ENCODE measurements at regions not wholly inside any gene's neighbourhood (a gene's known extent, or its start where the extent isn't known, plus 50 kb on each side); places are given as distances from the start of the nearest gene placed in this dataset.

DNA sequence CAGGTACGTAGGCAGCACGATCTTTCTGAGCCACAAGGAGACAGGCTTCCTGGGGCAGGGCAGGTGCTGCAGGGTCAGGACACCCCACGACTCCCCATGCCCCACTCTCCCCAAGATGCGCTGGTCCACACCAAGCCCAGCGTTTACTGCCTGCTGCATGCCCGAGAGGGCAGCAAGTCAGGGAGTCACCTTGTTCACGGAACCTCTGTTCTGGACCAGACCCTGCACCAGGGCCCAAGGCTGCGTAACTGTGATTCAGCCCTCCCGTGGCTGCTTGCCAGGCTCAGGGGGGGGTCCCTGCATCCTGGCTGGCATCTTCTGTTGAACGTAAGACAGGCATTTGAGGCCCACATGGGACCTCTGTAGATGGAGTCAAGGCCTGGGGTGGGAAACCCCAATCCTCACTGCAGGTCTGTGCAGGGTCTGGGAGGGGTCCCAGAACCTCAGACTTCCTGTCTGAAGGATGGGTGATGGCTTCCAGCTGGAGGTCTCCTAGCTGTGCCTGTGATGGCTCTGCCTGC, 228.6 kb upstream of the RTL1 start:
- DNase-seq (ENCODE audit: low read depth) = no peak

DNA sequence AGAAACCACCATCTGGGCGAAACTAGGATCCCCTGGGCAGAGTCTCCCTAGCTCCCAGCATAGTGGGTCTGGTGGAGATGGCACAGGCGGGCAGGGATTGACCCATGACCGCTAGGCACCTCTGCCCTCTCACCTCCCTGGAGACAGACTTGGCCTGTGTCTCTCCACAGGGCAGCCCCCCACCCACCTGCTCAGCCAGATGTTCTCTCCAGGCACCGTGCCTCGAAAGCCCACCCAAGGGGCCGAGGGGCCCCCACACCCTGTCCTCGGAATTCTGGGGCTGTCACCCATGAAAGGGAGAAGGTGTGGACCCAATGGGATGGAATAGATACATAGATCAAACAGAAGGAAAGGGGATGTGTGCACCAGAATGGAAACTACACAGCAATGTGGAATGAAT, 229.1 kb upstream of the RTL1 start:
- DNase-seq (ENCODE audit: low read depth) = no peak

DNA sequence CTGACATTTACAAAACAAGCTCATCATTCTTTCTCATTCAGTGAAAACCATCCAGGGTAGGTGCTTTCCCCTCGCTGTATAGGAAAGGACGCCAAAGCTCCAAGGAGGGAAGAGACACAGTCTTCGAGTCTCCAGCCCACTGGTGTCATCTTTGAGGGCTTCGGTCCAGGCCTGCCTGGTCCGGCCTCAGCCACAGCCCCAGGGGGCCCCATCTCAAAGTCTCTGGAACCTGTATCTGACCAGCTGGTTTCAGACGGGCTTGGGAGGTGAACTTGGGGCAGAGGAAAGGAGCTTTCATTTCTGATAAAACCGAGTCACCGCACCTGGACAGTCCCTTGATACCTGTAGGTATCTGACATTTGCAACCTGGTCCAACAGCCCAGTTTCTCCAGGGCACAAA, 229.5 kb upstream of the RTL1 start:
- DNase-seq (ENCODE audit: low read depth) = no peak

DNA sequence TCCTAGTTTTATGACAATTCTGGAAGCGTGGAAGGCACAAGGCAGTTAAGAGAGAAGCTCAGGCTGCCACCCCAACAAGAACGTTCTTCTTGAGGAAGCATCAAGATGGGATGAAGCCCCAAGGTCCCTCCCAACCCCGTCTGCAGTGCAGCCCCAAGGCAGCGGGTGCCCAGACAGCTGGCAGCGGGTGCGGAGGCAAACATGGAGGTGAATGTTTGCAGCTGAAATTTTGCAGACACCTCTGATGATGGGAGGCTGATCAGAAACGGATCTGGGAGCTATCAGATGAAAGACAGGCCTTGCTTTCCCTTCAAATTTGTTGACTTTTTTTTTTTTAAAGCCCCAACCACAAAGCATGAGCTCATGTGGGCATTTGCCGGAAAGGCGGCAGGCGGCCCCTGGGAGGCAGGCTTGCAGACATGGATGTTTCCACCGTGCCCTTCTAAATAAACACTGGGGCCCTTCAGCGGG, 230.7 kb upstream of the RTL1 start:
- DNase-seq (ENCODE audit: low read depth) = no peak

DNA sequence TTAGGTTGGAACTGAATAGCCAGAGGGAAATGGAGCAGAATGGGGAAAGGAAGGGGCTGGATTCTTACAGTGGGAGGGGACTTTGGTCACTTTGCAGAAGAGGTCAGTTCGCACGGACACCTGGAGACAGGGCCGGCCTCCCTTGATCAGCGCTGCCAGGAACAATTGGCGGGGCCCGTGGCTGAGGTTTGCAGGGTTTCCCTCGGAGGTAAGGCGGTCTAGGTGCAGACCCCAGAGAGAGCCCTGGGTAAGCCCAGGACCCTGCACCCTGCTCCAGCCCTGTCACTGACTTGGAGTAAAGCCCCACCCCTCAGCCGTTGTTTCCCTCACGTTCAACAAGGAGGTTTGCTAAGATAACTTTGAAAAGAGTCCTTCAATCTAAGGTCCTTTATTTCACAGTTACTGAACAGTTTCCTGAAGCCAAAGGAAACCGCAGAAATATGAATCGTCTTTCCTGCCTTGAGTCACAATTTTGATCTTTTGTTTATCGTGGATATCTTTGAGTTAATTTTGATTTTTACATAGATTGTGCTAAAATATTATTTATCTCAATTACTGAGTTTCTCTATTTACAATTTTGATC, 231.4 kb upstream of the RTL1 start:
- DNase-seq (ENCODE audit: low read depth) = no peak

DNA sequence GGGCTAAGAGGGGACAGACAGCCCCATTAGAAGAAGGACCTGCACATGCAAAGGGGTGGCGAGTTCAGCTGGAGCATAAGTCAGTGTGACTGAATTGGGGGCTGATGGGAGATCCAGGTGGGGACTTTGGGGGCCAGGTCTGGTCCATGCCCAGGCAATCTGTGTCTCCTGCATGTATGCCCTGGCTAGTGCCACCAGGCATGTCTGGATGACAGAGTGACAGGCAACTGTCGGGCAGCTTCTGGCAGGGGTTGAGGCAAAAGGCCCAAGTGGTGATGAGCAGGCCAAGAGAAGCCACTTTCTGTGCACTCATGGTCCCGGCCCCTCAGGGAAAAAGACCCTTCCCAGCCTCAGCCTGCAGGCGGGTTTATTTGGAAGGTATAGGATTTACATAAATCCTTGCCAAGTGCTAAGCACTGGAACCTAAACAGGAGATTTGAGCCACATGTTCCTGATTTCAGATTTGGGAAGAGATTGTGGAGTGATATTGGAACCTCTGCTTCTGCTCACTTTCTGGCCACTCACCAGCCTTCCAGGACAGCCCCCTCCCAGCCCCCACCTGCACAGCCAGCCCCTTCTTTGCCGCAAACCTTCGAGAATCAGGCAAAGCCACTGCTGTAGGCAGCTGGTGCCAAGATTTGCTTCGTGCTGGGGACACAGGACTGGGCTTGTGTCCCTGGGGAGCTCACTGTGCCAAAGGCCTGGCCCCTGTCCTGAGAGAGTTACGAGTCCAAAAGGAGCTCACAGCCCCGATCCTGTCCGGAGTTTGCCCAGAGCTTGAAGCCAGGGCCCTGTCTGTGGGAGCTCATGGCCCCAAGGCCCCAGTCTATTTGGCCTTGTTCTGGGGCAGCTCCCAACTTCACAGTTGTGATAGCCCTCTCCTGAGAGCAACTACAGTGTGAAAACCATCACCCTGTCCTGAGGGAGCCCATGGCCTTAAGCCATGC, 232.5 kb upstream of the RTL1 start:
- DNase-seq (ENCODE audit: low read depth) = no peak

DNA sequence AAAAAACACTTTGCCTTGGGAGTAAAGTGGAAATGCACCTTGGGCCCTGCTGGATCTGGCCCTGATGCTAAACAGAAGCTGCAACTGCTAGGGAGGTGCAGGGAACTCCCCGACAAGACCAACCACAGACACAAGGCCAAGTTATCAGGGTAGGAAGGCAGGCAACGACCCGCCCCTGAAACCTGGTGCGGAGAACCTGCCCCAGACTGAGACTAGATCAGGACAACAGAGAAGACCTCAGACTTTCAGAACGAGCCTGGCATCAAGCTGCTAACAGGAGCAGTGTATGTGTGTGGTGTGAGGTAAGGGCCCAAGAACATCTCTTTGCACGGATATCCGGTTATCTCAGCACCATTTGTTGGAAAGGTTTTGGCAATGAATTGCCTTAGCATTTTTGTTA, 233.7 kb upstream of the RTL1 start:
- no peak for DNase-seq (ENCODE audit: low read depth)

DNA sequence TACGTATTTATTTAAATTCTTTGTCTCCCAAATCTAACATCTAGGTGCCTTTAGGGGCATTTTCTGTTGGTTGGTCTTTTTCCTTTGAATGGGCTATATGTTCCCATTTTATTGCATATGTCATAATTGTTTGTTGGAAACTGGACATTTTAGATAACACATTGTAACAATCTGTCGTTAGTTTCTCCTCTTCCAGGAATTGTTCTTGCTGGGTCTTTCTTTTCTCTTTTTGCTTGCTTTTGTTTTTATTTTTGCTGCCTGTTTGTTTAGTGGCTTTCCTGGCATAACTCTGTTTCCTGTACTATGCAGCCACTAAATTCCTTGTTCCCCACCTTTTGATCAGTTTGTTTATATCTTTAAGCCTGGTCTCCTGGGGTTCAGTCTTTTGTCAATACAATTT, 244.3 kb upstream of the RTL1 start:
- no peak for DNase-seq (ENCODE audit: low read depth)

DNA sequence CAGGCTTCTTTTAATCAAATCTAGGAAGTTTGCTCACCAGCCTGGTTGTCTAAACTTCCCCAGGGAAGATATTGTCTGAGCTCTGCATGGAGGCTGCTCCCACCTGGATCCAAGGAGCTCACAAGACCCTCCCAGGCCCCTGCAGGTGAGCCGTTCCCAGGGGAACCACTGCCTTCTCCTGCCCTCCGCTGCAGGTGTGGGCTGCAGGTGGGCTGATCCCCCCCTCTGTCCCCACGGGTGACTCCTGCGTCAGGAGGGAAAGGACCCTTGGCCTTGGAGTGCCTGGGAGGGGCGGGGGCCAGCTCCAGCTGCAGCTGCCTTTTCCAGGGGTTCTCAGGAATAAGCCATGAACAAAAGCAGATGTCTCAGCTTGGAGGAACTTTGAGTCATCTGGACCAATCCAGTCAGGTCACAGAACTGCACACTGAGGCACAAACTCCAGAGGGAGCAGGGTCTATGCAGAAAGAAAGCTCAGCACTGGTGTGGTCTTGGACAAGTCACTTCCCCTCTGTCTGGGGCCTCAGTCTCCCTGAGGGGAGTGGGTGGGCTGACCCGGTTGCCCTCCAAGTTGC, 246.6 kb upstream of the RTL1 start:
- no peak for DNase-seq (ENCODE audit: low read depth)

DNA sequence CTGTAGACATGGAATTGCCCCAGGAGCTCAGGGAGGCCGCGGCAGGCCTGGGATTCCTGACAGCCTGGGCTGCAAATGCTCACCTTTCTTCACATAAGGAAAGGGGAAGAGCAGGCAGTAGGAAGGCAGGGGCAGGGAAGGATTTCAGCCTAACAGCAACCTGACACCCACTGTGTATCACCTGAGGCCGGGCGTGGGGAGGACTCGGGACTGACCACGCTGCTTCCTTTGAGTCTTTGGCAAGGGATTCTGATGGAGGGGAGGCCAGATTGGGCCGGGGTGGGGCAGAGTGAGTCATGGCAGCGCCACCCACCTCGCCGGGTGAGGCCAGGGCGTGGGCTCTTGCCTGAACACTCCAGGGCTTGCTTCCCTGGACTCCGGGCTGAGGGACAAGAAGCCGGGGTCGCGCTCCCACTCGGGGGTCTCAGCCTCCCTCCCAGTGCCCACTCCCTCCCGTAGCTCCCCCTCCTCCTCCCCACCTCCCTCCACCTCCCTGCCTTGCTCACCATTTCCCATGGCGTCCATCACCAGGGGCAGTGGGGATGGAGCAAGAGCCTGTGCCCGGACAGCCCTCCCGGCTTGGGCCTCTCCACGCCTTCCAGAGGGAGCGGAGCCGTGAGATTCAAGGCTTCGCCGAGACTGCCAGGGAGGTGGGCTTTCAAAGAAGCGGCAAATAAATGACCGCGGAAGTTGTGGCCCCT, 247.9 kb upstream of the RTL1 start:
- DNase-seq (ENCODE audit: low read depth) = no peak

DNA sequence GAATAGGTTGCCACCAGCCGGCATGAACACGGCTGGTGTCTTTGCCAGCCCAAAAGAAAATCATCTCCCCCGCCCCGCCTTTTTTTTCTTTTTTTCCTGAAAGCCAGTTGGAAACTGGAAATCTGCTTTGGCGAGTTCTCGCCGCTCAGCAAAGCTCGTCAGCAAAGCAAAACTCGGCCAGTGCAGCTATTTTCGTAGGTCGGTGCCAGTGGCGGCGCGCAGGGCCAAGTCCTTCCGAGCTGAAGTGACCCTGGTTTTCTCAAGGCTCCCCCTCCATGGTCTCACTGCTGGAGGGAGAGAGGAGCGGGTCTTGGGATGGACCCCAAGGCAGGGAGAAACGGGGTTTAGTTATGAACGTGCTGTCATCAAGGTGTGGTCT, 248.4 kb upstream of the RTL1 start:
- no peak for DNase-seq (ENCODE audit: low read depth)

DNA sequence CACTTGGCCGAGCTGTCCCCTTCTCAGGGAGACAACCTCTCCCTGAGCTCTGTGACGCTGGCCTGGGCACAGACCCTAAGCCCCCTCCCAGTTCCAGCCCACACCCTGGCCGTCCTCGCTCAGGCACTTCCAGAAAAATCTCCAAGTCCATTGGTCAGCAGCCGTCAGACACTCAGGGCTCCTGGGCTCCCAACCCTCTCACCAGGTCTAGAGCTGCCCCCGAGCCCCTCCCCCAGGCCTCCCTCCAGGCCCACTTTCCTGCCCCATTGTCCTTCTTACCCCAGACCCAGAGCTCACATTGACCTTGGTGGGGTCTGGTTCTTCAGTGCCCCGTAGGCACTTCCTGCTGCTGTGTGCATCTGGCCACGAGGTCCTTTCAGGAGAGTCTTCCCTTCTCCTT, 249.3 kb upstream of the RTL1 start:
- DNase-seq (ENCODE audit: low read depth) = no peak

DNA sequence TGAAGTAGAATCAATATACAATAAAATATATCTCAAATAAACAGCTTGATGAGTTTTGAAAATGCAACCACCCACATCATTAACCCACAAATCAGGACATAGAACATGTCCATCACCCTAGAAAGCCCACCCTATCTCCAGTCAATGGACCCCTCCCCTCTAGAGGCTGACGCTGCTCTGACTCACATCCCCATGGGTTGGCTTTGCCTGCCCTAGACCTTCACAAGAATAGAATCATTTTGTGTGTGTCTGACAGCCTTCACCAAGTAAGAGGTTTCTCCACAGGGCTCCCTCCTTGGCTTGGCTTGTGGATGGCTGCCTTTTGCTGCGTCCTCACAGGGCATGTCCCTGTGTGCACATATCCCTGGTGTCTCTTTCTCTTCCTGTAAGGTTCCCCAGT, 250.2 kb upstream of the RTL1 start:
- no peak for DNase-seq (ENCODE audit: low read depth)

DNA sequence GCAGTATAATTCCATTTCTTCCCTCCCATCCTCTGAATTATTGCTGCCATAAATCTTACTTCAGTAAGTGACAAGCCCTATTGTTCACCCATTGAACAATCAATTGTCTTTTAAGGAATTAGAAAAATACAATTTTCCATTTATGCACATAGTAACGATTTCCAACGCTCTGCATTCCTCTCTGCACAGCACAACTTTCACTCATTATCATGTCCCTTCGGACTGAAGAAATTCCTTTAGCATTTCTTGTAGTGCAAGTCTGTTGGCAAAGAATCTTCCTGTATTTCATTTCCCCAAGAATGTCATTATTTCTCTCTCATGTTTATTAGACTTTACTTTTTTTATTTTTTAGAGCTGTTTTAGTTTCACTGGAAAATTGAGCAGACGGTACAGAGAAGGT, 252.1 kb upstream of the RTL1 start:
- DNase-seq (ENCODE audit: low read depth) = no peak

DNA sequence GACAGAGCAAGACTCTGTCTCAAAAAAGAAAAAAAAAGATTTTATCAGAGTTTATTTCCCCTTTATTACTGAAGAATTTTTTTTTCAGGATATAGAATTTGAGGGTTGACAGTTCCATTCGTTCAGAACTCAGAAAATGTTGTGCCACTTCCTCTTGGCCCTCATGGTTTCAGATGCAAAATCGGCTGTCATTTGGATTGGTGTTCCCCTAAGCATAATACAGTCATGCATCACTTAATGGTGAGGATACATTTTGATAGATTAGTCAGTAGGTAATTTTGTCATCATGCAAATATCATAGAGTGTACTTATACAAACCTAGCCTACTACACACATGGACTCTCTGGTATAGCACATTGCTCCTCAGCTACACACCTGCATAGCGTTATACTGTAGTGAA, 263.9 kb upstream of the RTL1 start:
- DNase-seq (ENCODE audit: low read depth) = no peak

DNA sequence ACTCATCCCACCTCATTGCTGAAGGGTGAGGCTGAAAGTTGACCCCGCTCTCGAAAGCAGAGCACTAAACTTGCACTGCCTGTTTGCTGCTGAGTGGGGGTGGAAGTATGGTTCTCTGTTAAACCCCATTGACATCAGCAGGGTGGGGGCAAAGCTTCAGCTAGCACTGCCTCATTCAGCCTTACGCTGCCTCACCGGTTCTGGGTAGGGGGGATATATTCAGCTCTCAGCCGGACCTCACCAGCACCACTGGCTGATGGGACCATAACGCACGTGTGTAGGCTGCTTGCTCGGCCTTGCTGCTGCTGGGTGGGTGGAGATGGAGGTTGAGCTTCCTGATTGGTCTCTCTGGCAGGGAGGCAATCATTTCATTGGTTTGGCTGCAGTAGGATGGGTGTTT, 265.7 kb upstream of the RTL1 start:
- no peak for DNase-seq (ENCODE audit: low read depth)

DNA sequence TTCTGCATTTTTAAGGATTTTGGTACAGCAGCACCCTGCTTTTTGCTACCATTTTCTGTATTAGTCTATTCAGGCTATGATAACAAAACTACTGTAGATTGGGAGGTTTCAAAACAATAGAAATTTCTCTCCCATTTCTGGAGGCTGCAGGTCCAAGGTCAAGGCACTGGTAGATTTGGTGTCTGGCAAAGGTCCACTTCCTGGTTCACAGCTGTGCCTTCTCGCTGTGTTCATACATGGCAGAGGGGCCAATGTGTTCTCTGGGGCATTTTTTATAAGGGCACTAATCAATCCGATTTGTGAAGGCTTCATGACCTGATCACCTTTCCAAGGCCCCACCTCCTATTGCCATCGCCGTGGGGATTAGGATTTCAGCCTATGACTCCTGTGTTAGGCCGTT, 268.1 kb upstream of the RTL1 start:
- DNase-seq (ENCODE audit: low read depth) = no peak

DNA sequence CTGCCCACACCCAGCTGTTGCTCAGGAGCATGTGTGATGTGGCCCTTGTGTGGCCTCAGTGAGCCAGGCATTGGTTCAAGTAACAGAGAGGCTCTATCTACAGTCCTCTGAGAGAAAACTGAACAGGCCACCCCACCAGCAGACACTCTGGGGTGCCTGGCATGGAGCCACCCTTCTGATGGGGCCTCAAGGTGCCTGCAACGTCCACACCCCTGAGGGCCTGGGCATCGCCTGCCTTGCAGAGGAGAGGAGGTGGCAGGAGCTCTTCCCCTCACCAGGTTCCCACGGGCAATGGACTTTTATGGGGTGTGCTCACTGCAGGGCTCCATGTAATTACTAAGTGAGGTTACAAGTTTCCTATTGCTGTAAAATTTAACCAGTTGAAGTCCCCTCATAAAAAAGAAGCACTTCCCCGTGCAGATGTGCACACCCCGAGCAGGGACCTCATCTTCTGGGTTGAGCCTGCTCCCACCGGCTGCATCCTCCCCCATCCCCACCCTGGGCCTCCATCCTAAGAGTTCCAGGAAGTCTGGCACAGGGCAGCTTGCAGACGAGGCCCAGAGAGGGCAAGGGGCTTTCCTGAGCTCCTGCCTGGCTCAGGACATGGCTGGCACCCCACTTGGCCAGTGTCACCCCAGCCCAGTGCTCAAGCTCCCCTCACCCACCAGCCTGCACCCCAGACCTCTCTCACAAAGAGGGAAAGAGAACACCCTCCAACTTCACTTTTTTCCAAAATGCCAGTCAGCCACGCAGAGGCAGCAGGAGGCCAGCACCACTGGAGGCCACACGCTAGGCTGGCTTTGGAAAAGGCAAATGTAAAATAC, 270.4 kb upstream of the RTL1 start:
- no peak for DNase-seq (ENCODE audit: low read depth)

DNA sequence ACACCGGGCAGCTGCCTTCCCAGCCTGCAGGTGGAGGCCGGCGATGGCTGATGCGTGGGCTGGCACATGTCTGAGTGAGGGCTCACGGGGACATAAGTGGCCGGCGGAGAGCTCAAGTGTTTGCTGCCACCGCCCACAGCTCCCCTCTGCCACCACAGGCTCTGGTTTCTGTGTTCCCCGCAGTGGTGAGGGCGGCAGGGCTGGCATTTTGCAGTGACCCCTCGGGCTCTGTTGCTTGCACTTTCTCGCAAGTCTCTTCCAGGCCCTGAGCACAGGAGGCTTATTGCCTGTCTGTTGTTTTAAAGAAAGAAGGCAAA, 271.0 kb upstream of the RTL1 start:
- DNase-seq (ENCODE audit: low read depth) = no peak

DNA sequence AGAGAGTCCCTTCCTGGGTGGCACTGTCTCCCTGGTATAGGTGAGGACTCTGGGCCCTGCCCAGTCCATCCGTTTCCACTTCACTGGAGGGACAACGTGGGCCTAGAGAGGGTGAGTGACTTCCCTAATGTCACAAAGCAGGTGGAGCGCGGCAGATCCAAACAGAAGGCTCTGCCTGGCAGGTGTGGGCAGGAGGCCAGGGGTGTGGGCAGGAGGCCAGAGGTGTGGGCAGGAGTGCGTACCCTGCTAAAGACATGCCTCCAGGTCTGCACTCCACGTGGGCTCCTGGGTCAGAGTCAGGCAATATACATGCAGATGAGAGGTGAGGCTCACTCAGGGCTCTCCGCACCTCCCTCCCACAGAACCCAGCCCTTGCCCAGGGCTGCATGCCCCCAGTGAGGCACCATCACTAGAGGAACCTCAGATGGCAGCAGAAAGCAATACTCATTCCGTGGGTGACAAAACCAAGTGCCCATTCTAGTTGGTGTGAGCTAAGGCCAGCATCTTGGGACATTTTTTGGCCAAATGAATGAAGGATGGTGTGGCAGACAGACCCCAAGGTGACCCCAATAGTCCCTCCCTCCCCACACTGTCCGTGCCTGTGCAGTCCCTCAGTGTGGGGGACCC, 271.6 kb upstream of the RTL1 start:
- no peak for DNase-seq (ENCODE audit: low read depth)
